ENCODE measurements at regions not wholly inside any gene's neighbourhood (a gene's known extent, or its start where the extent isn't known, plus 50 kb on each side); places are given as distances from the start of the nearest gene placed in this dataset.
"Not testable (repeated sequence)": the region's sequence is repeated elsewhere in the genome, so short reads cannot be mapped to it uniquely, and the experiment has no call there.

GRCh38 chr13:43971324-43971723 lies 91.6 kb downstream of the LACC1 start:
- TF ChIP-seq CTCF, POLR2A (IDR thresholded peaks at IDR 0.05): not testable (repeated sequence)
